ENCODE measurements at regions not wholly inside any gene's neighbourhood (a gene's known extent, or its start where the extent isn't known, plus 50 kb on each side); places are given as distances from the start of the nearest gene placed in this dataset.

GRCh38 chr17:56733833-56734232, 99.9 kb downstream of the C17orf67 start:
- TF ChIP-seq CTCF (IDR thresholded peaks at IDR 0.05) (no peak), POLR2AphosphoS5 (IDR thresholded peaks at IDR 0.05) (no peak), POLR2A (IDR thresholded peaks at IDR 0.05) (no peak)

All from sigmoid colon (tissue), 4 donors.